ENCODE measurements at regions not wholly inside any gene's neighbourhood (a gene's known extent, or its start where the extent isn't known, plus 50 kb on each side); places are given as distances from the start of the nearest gene placed in this dataset.

DNA sequence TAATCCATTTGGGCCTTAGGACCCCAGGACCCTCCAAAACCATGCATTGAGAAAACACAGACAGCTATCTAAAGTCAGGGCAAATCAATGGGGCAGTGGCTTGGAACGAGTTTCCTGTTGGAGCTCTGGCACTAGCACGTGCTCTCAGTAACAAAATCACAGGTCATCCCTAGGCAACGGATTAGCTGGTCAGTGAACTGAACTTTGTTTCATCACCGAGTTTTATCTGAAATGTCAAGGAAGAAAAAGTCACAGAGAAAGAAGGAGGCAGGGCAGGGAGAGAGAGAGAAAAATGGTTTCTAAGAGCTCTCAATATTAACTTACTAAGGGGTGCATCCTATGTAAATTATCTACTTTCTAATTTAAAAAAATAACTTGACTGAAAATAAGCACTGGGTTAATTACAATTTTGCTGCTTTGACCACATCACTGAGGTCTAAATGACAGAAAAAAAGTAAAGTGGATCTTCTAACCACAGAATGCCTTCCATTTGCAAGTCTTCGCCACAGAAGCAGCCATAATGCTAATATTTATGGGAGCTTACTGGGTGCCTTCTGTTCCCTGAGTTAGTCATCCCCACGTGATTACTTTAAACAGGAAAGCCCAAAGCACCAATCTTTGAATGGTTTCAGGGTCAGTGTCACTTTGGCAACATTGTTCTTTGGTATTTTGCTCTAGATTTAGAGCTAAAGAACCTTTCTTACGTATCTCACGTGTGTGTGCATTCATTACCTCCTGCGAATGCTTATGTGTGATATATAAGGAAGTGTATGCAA lies 503.9 kb downstream of the RASEF start:
- TF ChIP-seq, protein P1, sequence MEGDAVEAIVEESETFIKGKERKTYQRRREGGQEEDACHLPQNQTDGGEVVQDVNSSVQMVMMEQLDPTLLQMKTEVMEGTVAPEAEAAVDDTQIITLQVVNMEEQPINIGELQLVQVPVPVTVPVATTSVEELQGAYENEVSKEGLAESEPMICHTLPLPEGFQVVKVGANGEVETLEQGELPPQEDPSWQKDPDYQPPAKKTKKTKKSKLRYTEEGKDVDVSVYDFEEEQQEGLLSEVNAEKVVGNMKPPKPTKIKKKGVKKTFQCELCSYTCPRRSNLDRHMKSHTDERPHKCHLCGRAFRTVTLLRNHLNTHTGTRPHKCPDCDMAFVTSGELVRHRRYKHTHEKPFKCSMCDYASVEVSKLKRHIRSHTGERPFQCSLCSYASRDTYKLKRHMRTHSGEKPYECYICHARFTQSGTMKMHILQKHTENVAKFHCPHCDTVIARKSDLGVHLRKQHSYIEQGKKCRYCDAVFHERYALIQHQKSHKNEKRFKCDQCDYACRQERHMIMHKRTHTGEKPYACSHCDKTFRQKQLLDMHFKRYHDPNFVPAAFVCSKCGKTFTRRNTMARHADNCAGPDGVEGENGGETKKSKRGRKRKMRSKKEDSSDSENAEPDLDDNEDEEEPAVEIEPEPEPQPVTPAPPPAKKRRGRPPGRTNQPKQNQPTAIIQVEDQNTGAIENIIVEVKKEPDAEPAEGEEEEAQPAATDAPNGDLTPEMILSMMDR (IDR thresholded peaks at IDR 0.05; ENCODE audit: unreplicated experiment) = no peak
- Mint-ChIP-seq H3K4me1 (ENCODE audit: unreplicated experiment) (peaks cover 37% of the 10 kb centered on the region), H3K9me3 (ENCODE audit: unreplicated experiment) (no peaks in the 10 kb centered on the region), H3K27me3 (ENCODE audit: unreplicated experiment) (no peaks in the 10 kb centered on the region), H3K36me3 (ENCODE audit: low read depth, unreplicated experiment) (no peaks in the 10 kb centered on the region), H3K27ac (ENCODE audit: unreplicated experiment) (no peak overlapping the region), H3K4me3 (ENCODE audit: unreplicated experiment) (no peak overlapping the region)
- no peak for DNase-seq (ENCODE audit: low spot score)

DNA sequence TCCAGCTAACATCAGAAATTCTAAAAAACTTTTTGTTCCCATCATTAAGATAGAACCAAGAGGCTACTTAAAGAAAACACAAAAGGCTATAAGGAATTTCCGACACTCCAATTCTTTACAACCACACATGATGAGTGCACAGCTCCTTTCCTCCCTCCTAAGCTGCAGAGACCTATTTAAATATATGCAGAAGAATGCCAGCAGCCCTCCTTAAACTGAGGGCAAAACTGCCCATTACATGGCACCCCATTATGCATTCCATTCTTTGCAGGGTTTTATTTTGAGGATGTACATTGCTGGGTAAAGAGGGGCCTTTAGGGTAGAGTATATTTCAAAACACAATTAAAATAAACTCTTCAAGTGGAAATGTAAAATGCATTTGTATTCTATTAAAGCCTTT lies 502.9 kb downstream of the RASEF start:
- Mint-ChIP-seq H3K4me3 (ENCODE audit: unreplicated experiment) (no peak overlapping the region), H3K9me3 (ENCODE audit: unreplicated experiment) (no peaks in the 10 kb centered on the region), H3K4me1 (ENCODE audit: unreplicated experiment) (peaks cover 36% of the 10 kb centered on the region), H3K27ac (ENCODE audit: unreplicated experiment) (no peak overlapping the region), H3K36me3 (ENCODE audit: low read depth, unreplicated experiment) (no peaks in the 10 kb centered on the region), H3K27me3 (ENCODE audit: unreplicated experiment) (no peaks in the 10 kb centered on the region)
- TF ChIP-seq, protein P1 (IDR thresholded peaks at IDR 0.05; ENCODE audit: unreplicated experiment) = no peak
- no peak for DNase-seq (ENCODE audit: low spot score)

DNA sequence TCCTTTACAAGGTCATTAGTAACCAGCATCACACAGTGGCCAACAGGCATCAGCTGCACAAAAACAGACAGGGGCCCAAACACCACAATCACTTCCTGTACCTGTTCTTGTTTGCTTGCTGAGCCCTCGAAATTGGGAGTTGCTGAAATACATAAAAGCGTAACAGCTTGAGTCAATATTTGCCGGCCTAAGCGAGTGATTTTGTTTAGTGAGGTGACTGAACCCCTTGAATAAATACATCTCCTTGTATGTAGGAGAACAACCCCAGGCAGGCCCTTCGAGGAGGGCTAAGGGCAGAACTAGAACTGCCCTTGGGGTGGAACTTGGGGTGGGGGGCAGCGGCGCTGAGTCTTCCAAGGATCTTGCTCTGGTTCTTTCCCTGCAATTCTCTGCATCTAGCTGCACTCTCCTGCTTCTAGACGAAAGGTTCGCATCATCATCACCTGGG lies 502.5 kb downstream of the RASEF start:
- Mint-ChIP-seq H3K36me3 (ENCODE audit: low read depth, unreplicated experiment) (no peaks in the 10 kb centered on the region), H3K27ac (ENCODE audit: unreplicated experiment) (no peak overlapping the region), H3K4me3 (ENCODE audit: unreplicated experiment) (no peak overlapping the region), H3K4me1 (ENCODE audit: unreplicated experiment) (peaks cover 31% of the 10 kb centered on the region), H3K27me3 (ENCODE audit: unreplicated experiment) (no peaks in the 10 kb centered on the region), H3K9me3 (ENCODE audit: unreplicated experiment) (no peaks in the 10 kb centered on the region)
- TF ChIP-seq, protein P1 (IDR thresholded peaks at IDR 0.05; ENCODE audit: unreplicated experiment) = no peak
- no peak for DNase-seq (ENCODE audit: low spot score)

DNA sequence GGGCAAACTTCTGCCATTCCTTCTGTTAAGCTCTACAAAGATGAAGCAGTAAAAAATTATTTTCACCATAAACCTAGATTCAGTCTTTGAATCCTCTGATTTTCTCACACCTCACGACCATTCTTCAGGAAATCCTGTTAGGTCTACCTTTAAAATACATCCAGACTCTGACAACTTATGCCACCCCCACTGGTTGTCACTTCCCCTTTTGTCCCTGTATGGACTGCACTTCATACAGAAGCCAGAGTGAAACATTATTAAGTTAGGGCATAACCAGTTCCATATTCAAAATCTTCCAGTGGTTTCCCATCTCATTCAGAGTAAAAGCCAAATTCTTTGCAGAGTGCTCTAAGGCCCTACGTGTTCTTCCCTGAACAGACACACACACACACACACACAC lies 499.8 kb downstream of the RASEF start:
- Mint-ChIP-seq H3K9me3 (ENCODE audit: unreplicated experiment) (no peaks in the 10 kb centered on the region), H3K36me3 (ENCODE audit: low read depth, unreplicated experiment) (no peaks in the 10 kb centered on the region), H3K4me1 (ENCODE audit: unreplicated experiment) (peaks cover 19% of the 10 kb centered on the region), H3K27me3 (ENCODE audit: unreplicated experiment) (no peaks in the 10 kb centered on the region), H3K27ac (ENCODE audit: unreplicated experiment) (no peak overlapping the region), H3K4me3 (ENCODE audit: unreplicated experiment) (no peak overlapping the region)
- TF ChIP-seq, protein P1 (IDR thresholded peaks at IDR 0.05; ENCODE audit: unreplicated experiment) = no peak
- no peak for DNase-seq (ENCODE audit: low spot score)

DNA sequence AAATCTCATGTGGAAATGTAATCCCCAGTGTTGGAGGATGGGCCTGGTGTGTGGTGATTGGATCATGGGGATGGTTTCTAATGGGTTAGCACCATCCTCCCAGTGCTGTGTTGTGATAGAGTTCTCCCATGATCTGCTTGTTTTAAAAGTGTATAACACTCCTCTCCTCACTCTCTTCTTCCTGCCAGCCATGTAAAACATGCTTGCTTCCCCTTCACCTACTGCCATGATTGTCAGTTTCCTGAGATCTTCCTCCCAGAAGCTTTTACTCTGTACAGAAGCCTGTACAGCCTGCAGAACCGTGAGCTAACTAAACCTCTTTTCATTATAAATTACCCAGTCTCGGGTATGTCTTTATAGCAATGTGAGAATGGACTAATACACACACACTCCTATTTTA lies 499.1 kb downstream of the RASEF start:
- no peak for DNase-seq (ENCODE audit: low spot score)
- Mint-ChIP-seq H3K4me3 (ENCODE audit: unreplicated experiment) (no peak overlapping the region), H3K4me1 (ENCODE audit: unreplicated experiment) (peaks cover 17% of the 10 kb centered on the region), H3K27me3 (ENCODE audit: unreplicated experiment) (no peaks in the 10 kb centered on the region), H3K36me3 (ENCODE audit: low read depth, unreplicated experiment) (no peaks in the 10 kb centered on the region), H3K9me3 (ENCODE audit: unreplicated experiment) (no peaks in the 10 kb centered on the region), H3K27ac (ENCODE audit: unreplicated experiment) (no peak overlapping the region)
- TF ChIP-seq, protein P1 (IDR thresholded peaks at IDR 0.05; ENCODE audit: unreplicated experiment) = no peak

Data from endothelial cell (in vitro differentiated cells).